DND-41 (cell line): ENCODE measurements at regions not wholly inside any gene's neighbourhood (a gene's known extent, or its start where the extent isn't known, plus 50 kb on each side); places are given as distances from the start of the nearest gene placed in this dataset.

Experiments
- CTCF ChIP-seq: IDR thresholded peaks from 2 replicates; pipeline ENCODE4 v1.5.1; 2012; ENCODE audit warnings: borderline replicate concordance, low read length, moderate library complexity, mild to moderate bottlenecking; ENCODE audit not compliant: poor library complexity, severe bottlenecking; ENCODE audit errors: extremely low read depth
- EZH2 ChIP-seq: IDR thresholded peaks from 3 replicates; pipeline ENCODE4 v1.6.1; 2012; ENCODE audit warnings: borderline replicate concordance, low read depth, mild to moderate bottlenecking, moderate library complexity, low read length, inconsistent platforms; ENCODE audit not compliant: severe bottlenecking

- TF ChIP-seq EZH2 = no peak
- TF ChIP-seq CTCF = no peak
Measured at GRCh38 chr2:236984046-236984445, 101.6 kb upstream of the COPS8 start.
